NCI-H1048 (cell line): ENCODE measurements at regions not wholly inside any gene's neighbourhood (a gene's known extent, or its start where the extent isn't known, plus 50 kb on each side); places are given as distances from the start of the nearest gene placed in this dataset.
"Not testable (repeated sequence)": the region's sequence is repeated elsewhere in the genome, so short reads cannot be mapped to it uniquely, and the experiment has no call there.

Experiments
- DNase-seq: peaks from one replicate; lab custom pipeline; 2025; lab: John Stamatoyannopoulos, UW

GRCh38 chr1:70671006-70671405, 259.9 kb downstream of the CTH start:
- DNase-seq = no peak

GRCh38 chr1:70672442-70672888, 261.4 kb downstream of the CTH start:
- no peak for DNase-seq

GRCh38 chr1:70674941-70675685, 264.0 kb downstream of the CTH start:
- no peak for DNase-seq

- no peak for DNase-seq
Observed at GRCh38 chr1:70675737-70676156, 264.7 kb downstream of the CTH start.

GRCh38 chr1:70685300-70686286, 274.5 kb downstream of the CTH start:
- peak; percentile 30 for DNase-seq

- DNase-seq = no peak
Observed at GRCh38 chr1:70688580-70688979, 277.5 kb downstream of the CTH start.

- DNase-seq = no peak
Observed at GRCh38 chr1:70706381-70707037, 295.4 kb downstream of the CTH start.

- DNase-seq = no peak
Observed at GRCh38 chr1:70707214-70707613, 296.1 kb downstream of the CTH start.

- no peak for DNase-seq
Observed at GRCh38 chr1:70714149-70714548, 303.1 kb downstream of the CTH start.

- no peak for DNase-seq
Observed at GRCh38 chr1:70717211-70717610, 306.1 kb downstream of the CTH start.

- no peak for DNase-seq
Observed at GRCh38 chr1:70717656-70718055, 306.6 kb downstream of the CTH start.

- no peak for DNase-seq
Observed at GRCh38 chr1:70718086-70718630, 307.1 kb downstream of the CTH start.

- DNase-seq = no peak
Observed at GRCh38 chr1:70719154-70719553, 308.1 kb downstream of the CTH start.

GRCh38 chr1:70720109-70720508, 309.0 kb downstream of the CTH start:
- no peak for DNase-seq

- DNase-seq = no peak
Observed at GRCh38 chr1:70720521-70720920, 309.5 kb downstream of the CTH start.

GRCh38 chr1:70727886-70728489, 316.9 kb downstream of the CTH start:
- no peak for DNase-seq

GRCh38 chr1:70736518-70736917, 311.1 kb downstream of the PTGER3 start:
- DNase-seq = not testable (repeated sequence)

- DNase-seq = no peak
Observed at GRCh38 chr1:70737125-70737524, 310.5 kb downstream of the PTGER3 start.

GRCh38 chr1:70738624-70739023, 309.0 kb downstream of the PTGER3 start:
- no peak for DNase-seq

- DNase-seq = no peak
Observed at GRCh38 chr1:70745199-70745598, 302.4 kb downstream of the PTGER3 start.

GRCh38 chr1:70746062-70746461, 301.6 kb downstream of the PTGER3 start:
- not testable (repeated sequence) for DNase-seq

- not testable (repeated sequence) for DNase-seq
Observed at GRCh38 chr1:70747123-70747522, 300.5 kb downstream of the PTGER3 start.
